Fibroblast of villous mesenchyme (primary cell): ENCODE measurements at regions not wholly inside any gene's neighbourhood (a gene's known extent, or its start where the extent isn't known, plus 50 kb on each side); places are given as distances from the start of the nearest gene placed in this dataset.

ENCODE experiments used
- DNase-seq: peaks from one replicate; pipeline ENCODE4 v3.0.0-alpha.2; 2010; ENCODE audit warnings: low read depth
- H3K4me3 ChIP-seq: 2 replicates; pipeline ENCODE4 v1.5.1; 2011; ENCODE audit warnings: low read depth, mild to moderate bottlenecking, low read length
- CTCF ChIP-seq: IDR thresholded peaks from 2 replicates; pipeline ENCODE4 v1.5.1; 2012; ENCODE audit warnings: low read depth, mild to moderate bottlenecking, low read length; ENCODE audit not compliant: insufficient read depth

- DNase-seq: peak; percentile 62
Observed at GRCh38 chr15:61390138-61390537, 161.0 kb upstream of the RORA start.

GRCh38 chr15:61389334-61390028 is 160.4 kb upstream of the RORA start:
- DNase-seq: no peak
- no peak for TF ChIP-seq CTCF
- no peak overlapping the region for H3K4me3 ChIP-seq

More at GRCh38 chr15:61390138-61390537, 161.0 kb upstream of the RORA start:
- H3K4me3 ChIP-seq: no peak overlapping the region
- no peak for TF ChIP-seq CTCF

GRCh38 chr15:61387675-61388074 is 158.6 kb upstream of the RORA start:
- no peak for TF ChIP-seq CTCF
- H3K4me3 ChIP-seq: no peak overlapping the region
- DNase-seq: no peak

DNA sequence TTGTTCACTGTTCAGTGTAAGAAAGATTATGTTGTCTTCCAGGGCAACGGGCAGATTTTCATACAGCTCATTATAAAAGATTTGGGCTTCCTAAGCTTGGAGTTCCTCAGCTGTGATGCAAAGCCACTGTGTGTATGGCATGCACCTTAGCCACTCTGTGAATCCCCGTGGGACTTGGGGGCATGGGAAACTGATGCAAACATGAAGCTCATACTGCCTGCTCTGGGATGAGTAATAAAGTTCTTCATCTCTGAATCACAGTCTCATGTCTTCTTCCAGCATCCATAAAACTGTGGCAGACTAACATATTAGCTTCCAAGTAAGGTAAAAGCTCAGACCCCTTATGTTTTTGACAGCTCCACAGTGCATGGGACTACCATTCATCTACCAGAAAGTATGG is 154.3 kb upstream of the RORA start:
- H3K4me3 ChIP-seq: no peak overlapping the region
- TF ChIP-seq CTCF: no peak
- DNase-seq: peak; percentile 82

GRCh38 chr15:61382927-61383326 is 153.8 kb upstream of the RORA start:
- H3K4me3 ChIP-seq: no peak overlapping the region
- TF ChIP-seq CTCF: no peak
- peak; percentile 77 for DNase-seq

GRCh38 chr15:61381501-61381900 is 152.4 kb upstream of the RORA start:
- H3K4me3 ChIP-seq: no peak overlapping the region
- TF ChIP-seq CTCF: no peak
- DNase-seq: peak; percentile 70

DNA sequence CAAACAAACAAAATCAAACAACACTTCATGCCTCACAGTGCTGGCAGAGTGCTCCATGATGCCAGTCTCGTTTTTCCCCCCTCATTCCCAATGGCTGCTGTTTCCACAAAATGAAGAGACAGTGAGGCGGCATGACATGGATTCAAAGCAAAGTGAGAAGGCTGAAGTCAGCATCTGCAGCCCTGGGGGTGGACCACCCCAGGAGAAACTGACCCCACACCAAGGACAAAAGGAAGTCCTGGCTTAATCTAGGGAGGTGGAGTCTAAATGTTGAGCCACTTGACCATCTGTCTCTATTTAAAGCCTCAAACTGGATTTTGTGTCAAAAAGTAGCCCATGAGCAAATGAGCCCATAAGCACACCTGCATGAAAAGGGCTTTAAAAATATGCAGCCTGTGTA is 151.2 kb upstream of the RORA start:
- no peak for TF ChIP-seq CTCF
- DNase-seq: no peak
- no peak overlapping the region for H3K4me3 ChIP-seq
